Effector memory CD4-positive, alpha-beta T cell (primary cell): ENCODE measurements at regions not wholly inside any gene's neighbourhood (a gene's known extent, or its start where the extent isn't known, plus 50 kb on each side); places are given as distances from the start of the nearest gene placed in this dataset.
"Not testable (repeated sequence)": the region's sequence is repeated elsewhere in the genome, so short reads cannot be mapped to it uniquely, and the experiment has no call there.

Source experiments
- DNase-seq, 3 donors: peaks; one replicate each; pipeline ENCODE4 v3.0.0-alpha.2; 2020
- H3K27ac ChIP-seq: 2 replicates; pipeline ENCODE4 v1.7.0; 2013; ENCODE audit warnings: mild to moderate bottlenecking, low read length, moderate library complexity; ENCODE audit not compliant: insufficient read depth, poor library complexity, severe bottlenecking
- H3K27me3 ChIP-seq: replicated peaks from 2 replicates; pipeline ENCODE4 v1.7.0; 2013; ENCODE audit warnings: mild to moderate bottlenecking, low read length; ENCODE audit not compliant: insufficient read depth, control insufficient read depth, poor library complexity, severe bottlenecking
- H3K36me3 ChIP-seq: 2 replicates; pipeline ENCODE4 v1.7.0; 2013; ENCODE audit warnings: mild to moderate bottlenecking, low read length, moderate library complexity; ENCODE audit not compliant: control insufficient read depth, insufficient read depth
- H3K4me1 ChIP-seq: 2 replicates; pipeline ENCODE4 v1.7.0; 2013; ENCODE audit warnings: low read length, mild to moderate bottlenecking; ENCODE audit not compliant: control insufficient read depth, insufficient read depth, poor library complexity, severe bottlenecking
- H3K4me3 ChIP-seq: 2 replicates; pipeline ENCODE4 v1.7.0; 2013; ENCODE audit warnings: low read length, low read depth, mild to moderate bottlenecking; ENCODE audit not compliant: insufficient read depth, poor library complexity, severe bottlenecking
- H3K9me3 ChIP-seq: 2 replicates; pipeline ENCODE4 v1.7.0; 2013; ENCODE audit warnings: mild to moderate bottlenecking, low read length, moderate library complexity; ENCODE audit not compliant: control insufficient read depth

DNA sequence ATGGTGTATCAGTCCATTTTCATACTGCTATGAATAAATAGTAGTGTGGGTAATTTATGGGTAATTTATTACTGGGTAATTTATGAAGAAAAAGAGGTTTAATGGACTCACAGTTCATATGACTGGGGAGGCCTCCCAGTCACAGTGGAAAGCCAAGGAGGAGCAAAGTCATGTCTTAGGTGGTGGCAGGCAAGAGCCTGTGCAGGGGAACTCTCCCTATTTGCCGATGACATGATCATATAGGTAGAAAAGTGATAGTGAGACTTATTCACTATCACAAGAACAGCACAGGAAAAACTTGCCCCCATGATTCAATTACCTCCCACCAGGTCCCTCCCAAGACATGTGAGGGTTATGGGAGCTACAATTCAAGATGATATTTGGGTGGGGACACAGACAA, 1137.7 kb downstream of the UQCRFS1 start:
- H3K4me1 ChIP-seq, result no peaks in the 10 kb centered on the region
- no peak overlapping the region for H3K4me3 ChIP-seq
- H3K27me3 ChIP-seq, result no peaks in the 10 kb centered on the region
- no peak for DNase-seq
- no peaks in the 10 kb centered on the region for H3K9me3 ChIP-seq
- no peaks in the 10 kb centered on the region for H3K36me3 ChIP-seq
- no peak overlapping the region for H3K27ac ChIP-seq

DNA sequence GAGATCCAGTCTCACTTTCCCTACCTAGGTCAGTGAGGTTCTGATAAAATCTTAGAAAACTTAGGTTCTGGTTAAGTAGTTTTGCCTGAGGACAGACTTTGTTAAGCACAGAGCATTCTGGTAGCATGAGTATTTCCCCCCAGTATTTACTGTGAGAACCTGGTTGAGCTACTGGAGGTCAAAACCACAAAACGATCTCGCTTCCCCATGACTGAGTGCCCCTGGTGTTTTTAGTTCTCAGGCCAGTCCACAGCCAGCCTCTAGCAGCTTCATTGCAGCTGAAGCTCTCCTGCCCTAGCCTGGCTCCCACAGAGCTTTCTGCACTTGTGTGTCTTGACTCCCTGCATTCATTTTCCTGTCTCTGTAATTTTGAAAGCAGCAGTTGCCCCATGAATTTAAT, 1138.2 kb downstream of the UQCRFS1 start:
- DNase-seq, result no peak
- Histone ChIP-seq H3K4me3 (no peak overlapping the region), H3K9me3 (no peaks in the 10 kb centered on the region)

DNA sequence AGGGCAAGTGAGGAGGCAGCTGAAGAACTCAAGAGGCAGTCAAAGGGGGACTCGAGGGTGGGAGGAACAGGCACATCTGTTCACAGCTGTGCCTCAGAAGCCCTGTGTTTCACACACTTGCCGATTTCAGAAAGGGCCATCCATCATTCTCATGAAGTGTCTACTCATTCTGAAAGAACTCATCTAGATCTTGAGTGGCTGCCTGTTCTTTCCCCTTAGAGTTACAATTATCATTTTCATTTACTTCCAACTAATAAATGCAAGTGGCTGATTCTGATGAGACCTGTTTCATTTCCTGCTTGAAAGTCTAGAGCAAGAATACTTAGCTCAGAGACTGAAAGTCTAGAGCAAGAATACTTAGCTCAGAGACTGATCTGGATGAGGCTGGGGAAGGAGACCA, 1145.1 kb downstream of the UQCRFS1 start:
- Histone ChIP-seq H3K27ac (no peak overlapping the region), H3K9me3 (no peaks in the 10 kb centered on the region), H3K27me3 (no peaks in the 10 kb centered on the region), H3K4me3 (no peak overlapping the region), H3K4me1 (no peaks in the 10 kb centered on the region), H3K36me3 (no peaks in the 10 kb centered on the region)
- DNase-seq, result no peak

More for the DNA sequence above, 1138.2 kb downstream of the UQCRFS1 start:
- Histone ChIP-seq H3K4me1 (no peaks in the 10 kb centered on the region), H3K36me3 (no peaks in the 10 kb centered on the region), H3K27me3 (no peaks in the 10 kb centered on the region), H3K27ac (no peak overlapping the region)

DNA sequence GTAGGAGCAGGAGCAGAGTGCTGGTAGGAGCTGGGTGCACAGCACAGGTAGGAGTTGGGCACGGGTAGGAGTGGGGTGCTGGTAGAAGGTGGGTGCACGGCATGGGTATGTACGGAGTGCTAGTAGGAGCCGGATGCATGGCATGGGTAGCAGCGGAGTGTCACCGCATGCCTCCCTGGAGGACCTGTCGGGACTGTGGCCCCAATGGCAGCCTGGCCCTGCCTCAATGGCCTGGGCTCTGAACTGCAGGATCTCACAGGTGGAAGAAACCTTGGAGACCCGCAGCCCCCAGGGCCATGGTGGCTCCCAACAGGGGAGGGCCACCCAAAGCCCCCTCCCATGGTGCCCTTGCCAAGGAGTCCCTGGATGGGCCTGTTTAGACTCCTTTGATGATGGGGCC, 1146.0 kb downstream of the UQCRFS1 start:
- Histone ChIP-seq H3K4me1 (no peaks in the 10 kb centered on the region), H3K9me3 (no peaks in the 10 kb centered on the region), H3K4me3 (no peak overlapping the region), H3K27me3 (no peaks in the 10 kb centered on the region), H3K36me3 (no peaks in the 10 kb centered on the region), H3K27ac (no peak overlapping the region)
- no peak for DNase-seq

DNA sequence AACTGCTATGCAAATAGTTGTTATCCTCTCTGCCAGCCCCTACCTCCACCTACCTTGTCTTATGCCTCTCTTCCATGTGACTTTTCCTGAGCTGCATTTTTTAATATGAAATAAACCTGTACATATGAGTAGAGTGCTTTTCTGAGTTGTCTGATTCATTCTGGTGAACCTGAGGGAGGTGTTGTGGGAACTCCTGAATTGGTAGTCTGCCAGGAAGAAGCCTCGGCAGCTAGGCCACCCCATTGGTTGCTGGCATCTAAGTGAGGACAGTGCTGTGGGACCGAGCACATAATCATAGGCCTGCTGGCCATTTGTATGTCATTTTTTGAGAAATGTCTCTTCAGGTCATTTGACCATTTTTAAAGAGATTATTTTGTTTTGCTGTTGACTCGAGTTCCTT, 1146.8 kb downstream of the UQCRFS1 start:
- H3K9me3 ChIP-seq, result no peaks in the 10 kb centered on the region
- H3K27ac ChIP-seq, result no peak overlapping the region
- no peaks in the 10 kb centered on the region for H3K27me3 ChIP-seq
- H3K4me1 ChIP-seq, result no peaks in the 10 kb centered on the region
- no peak overlapping the region for H3K4me3 ChIP-seq
- DNase-seq, result no peak
- no peaks in the 10 kb centered on the region for H3K36me3 ChIP-seq

DNA sequence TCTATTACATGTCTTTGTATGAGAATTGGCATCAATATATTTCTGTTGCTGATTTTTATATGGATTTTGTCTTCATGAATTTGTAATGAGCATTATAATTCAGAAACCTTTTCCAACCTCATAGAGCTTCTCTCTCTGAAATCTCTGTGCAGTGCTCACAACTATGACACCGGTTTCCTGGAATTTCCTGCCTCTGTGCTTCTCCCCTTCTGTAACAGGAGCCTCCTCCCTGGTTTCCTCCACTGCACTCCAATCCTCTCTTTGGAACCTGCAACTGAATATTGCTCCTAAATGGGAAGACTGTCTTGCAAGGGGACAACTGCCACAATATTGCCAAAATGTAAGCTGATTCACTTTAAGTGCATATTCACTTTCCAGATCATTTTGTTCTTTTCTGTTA, 1147.9 kb downstream of the UQCRFS1 start:
- DNase-seq, result no peak
- Histone ChIP-seq H3K4me3 (no peak overlapping the region), H3K4me1 (no peaks in the 10 kb centered on the region), H3K9me3 (no peaks in the 10 kb centered on the region), H3K27me3 (no peaks in the 10 kb centered on the region), H3K27ac (no peak overlapping the region), H3K36me3 (no peaks in the 10 kb centered on the region)

DNA sequence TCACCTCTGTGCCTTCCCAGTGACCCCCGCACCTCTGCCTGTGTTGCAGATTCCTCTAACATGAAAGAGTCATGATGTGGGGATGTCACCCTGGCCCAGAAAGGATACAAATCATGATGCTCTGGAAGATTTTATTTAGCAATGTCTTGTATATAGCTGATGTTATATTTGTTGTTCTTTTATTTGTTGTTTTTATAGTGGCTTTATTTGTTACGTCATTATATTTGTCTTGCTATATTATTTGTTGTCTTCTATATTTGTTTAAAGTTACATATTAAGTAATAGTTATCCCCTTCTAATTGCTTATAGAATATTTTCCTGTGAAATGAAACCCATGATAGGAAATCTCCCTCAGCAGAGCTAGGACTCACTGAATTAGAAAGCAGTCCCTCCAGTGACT, 1149.2 kb downstream of the UQCRFS1 start:
- Histone ChIP-seq H3K4me1 (no peaks in the 10 kb centered on the region), H3K9me3 (no peaks in the 10 kb centered on the region), H3K36me3 (no peaks in the 10 kb centered on the region), H3K27ac (no peak overlapping the region), H3K4me3 (no peak overlapping the region), H3K27me3 (no peaks in the 10 kb centered on the region)
- no peak for DNase-seq

DNA sequence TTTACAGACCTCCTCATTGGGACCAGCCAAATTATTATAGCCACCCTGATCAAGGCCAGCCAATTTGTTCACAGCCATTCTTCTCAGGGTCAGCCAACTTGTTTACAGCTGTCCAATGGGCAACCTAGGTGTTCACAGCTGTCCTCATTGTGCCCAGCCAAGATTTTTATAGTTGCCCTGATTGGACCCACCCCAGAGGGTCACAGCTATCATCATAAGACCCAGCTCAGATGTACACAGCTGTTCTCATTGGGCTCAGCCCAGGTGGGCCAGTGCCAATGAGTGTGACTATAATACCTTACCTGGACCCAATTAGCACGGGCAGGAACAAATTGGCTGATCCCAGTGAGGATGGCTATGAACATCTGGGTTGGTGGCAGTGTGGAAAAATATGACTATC, 1151.8 kb downstream of the UQCRFS1 start:
- H3K36me3 ChIP-seq, result no peaks in the 10 kb centered on the region
- H3K4me1 ChIP-seq, result no peaks in the 10 kb centered on the region
- no peak overlapping the region for H3K27ac ChIP-seq
- no peaks in the 10 kb centered on the region for H3K27me3 ChIP-seq
- no peak for DNase-seq
- H3K4me3 ChIP-seq, result no peak overlapping the region
- H3K9me3 ChIP-seq, result peaks cover 3% of the 10 kb centered on the region

DNA sequence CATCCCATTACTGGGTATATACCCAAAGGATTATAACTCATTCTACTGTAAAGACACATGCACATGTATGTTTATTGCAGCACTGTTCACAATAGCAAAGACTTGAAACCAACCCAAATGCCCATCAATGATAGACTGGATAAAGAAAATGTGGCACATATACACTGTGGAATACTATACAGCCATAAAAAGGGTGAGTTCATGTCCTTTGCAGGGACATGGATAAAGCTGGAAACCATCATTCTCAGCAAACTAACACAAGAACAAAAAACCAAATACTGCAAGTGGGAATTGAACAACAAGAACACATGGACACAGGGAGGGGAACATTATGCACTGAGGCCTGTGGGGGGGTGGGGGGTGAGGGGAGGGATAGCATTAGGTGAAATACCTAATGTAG, 1155.9 kb downstream of the UQCRFS1 start:
- DNase-seq, H3K36me3 ChIP-seq, H3K9me3 ChIP-seq, H3K27me3 ChIP-seq, H3K4me1 ChIP-seq, H3K27ac ChIP-seq, H3K4me3 ChIP-seq: not testable (repeated sequence)

DNA sequence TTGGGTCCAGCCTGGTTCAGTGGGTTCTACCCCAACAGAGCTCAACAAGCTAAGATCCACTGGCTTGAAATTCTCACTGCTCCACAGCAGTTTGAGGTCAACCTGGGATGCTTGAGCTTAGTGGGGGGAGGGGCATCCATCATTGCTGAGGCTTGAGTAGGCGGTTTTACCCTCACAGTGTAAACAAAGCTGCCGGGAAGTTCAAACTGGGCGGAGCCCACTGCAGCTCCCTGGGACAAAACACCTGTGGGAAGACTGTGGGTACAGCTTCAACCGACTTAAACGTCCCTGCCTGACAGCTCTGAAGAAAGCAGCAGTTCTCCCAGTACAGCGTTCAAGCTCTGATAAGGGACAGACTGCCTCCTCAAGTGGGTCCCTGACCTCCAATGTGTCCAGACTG, 1161.9 kb downstream of the UQCRFS1 start:
- H3K27ac ChIP-seq, result no peak overlapping the region
- no peak for DNase-seq
- H3K4me1 ChIP-seq, result no peaks in the 10 kb centered on the region
- H3K4me3 ChIP-seq, result no peak overlapping the region
- no peaks in the 10 kb centered on the region for H3K36me3 ChIP-seq
- no peaks in the 10 kb centered on the region for H3K9me3 ChIP-seq
- H3K27me3 ChIP-seq, result no peaks in the 10 kb centered on the region

DNA sequence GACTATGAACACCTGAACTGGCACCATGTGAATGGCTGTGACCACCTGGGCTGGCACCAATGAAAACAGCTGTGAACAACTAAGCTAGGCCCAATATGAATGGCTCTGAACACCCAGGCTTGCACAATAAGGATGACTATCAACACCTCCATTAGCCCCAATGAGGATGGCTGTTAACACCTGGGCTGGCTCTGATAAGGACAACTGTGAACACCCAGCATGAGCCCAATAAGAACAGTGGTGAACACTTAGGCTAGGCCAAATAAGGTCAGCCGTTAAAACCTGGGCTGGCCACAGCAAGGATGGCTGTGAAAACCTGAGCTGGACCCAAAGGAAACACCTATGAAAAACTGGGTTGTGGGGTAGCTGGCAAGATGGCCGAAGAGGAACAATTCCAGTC, 1163.1 kb downstream of the UQCRFS1 start:
- Histone ChIP-seq H3K4me1 (no peaks in the 10 kb centered on the region), H3K36me3 (no peaks in the 10 kb centered on the region), H3K4me3 (no peak overlapping the region), H3K9me3 (no peaks in the 10 kb centered on the region), H3K27ac (no peak overlapping the region), H3K27me3 (no peaks in the 10 kb centered on the region)
- DNase-seq, result no peak
